Left forelimb (tissue), 1 donor: ENCODE measurements at regions not wholly inside any gene's neighbourhood (a gene's known extent, or its start where the extent isn't known, plus 50 kb on each side); places are given as distances from the start of the nearest gene placed in this dataset.
"Not testable (repeated sequence)": the region's sequence is repeated elsewhere in the genome, so short reads cannot be mapped to it uniquely, and the experiment has no call there.

Experiments used
- DNase-seq: peaks from one replicate; pipeline ENCODE4 v3.0.0-alpha.2; 2018; ENCODE audit warnings: low spot score

- no peak for DNase-seq
These were observed 219.8 kb upstream of the CTSO start for GRCh38 chr4:156173486-156173885.

- DNase-seq, result no peak
These were observed 216.2 kb upstream of the CTSO start for GRCh38 chr4:156169861-156170260.

- DNase-seq, result peak; percentile 63
These were observed 215.3 kb upstream of the CTSO start for GRCh38 chr4:156169011-156169410.

GRCh38 chr4:156168288-156168687, 214.6 kb upstream of the CTSO start:
- DNase-seq, result no peak

- no peak for DNase-seq
These were observed 205.1 kb upstream of the CTSO start for GRCh38 chr4:156158747-156159146.

- no peak for DNase-seq
These were observed 201.3 kb upstream of the CTSO start for GRCh38 chr4:156154978-156155377.

GRCh38 chr4:156146571-156146970, 192.9 kb upstream of the CTSO start:
- DNase-seq, result no peak

GRCh38 chr4:156144961-156145360, 191.3 kb upstream of the CTSO start:
- no peak for DNase-seq

GRCh38 chr4:156138781-156139280, 185.2 kb upstream of the CTSO start:
- DNase-seq, result no peak

- no peak for DNase-seq
These were observed 184.2 kb upstream of the CTSO start for GRCh38 chr4:156137679-156138473.

- no peak for DNase-seq
These were observed 178.5 kb upstream of the CTSO start for GRCh38 chr4:156132196-156132595.

- no peak for DNase-seq
These were observed 174.9 kb upstream of the CTSO start for GRCh38 chr4:156128616-156129015.

GRCh38 chr4:156118507-156119220, 165.0 kb upstream of the CTSO start:
- DNase-seq, result no peak

- no peak for DNase-seq
These were observed 164.1 kb upstream of the CTSO start for GRCh38 chr4:156117743-156118142.

- no peak for DNase-seq
These were observed 163.3 kb upstream of the CTSO start for GRCh38 chr4:156116991-156117390.

GRCh38 chr4:156113138-156113765, 159.6 kb upstream of the CTSO start:
- DNase-seq, result no peak

GRCh38 chr4:156111686-156112085, 158.0 kb upstream of the CTSO start:
- DNase-seq, result no peak

GRCh38 chr4:156109943-156110900, 156.6 kb upstream of the CTSO start:
- DNase-seq, result no peak

- DNase-seq, result not testable (repeated sequence)
These were observed 155.4 kb upstream of the CTSO start for GRCh38 chr4:156109087-156109486.

- DNase-seq, result no peak
These were observed 149.6 kb upstream of the CTSO start for GRCh38 chr4:156103311-156103710.

- DNase-seq, result no peak
These were observed 148.7 kb upstream of the CTSO start for GRCh38 chr4:156102411-156102810.

- no peak for DNase-seq
These were observed 147.9 kb upstream of the CTSO start for GRCh38 chr4:156101571-156101970.
